GM21526 (cell line): ENCODE measurements at regions not wholly inside any gene's neighbourhood (a gene's known extent, or its start where the extent isn't known, plus 50 kb on each side); places are given as distances from the start of the nearest gene placed in this dataset.

ENCODE experiments used
- ATAC-seq: cut with Tn5 transposase; IDR thresholded peaks from one replicate; pipeline ENCODE4 v1.9.1; 2021; ENCODE audit warnings: moderate library complexity; ENCODE audit not compliant: unreplicated experiment, low FRiP score

- no peak for ATAC-seq
Measured at GRCh38 chr2:118705032-118705431, 142.4 kb downstream of the EN1 start.

- no peak for ATAC-seq
Measured at GRCh38 chr2:118699447-118700175, 147.8 kb downstream of the EN1 start.

- ATAC-seq, result no peak
Measured at GRCh38 chr2:118698564-118698963, 148.9 kb downstream of the EN1 start.

- no peak for ATAC-seq
Measured at GRCh38 chr2:118697781-118698180, 149.7 kb downstream of the EN1 start.

GRCh38 chr2:118696786-118697465 lies 150.5 kb downstream of the EN1 start:
- ATAC-seq, result no peak

- no peak for ATAC-seq
Measured at GRCh38 chr2:118693287-118693822, 154.1 kb downstream of the EN1 start.

GRCh38 chr2:118689874-118690273 lies 157.6 kb downstream of the EN1 start:
- ATAC-seq, result no peak

GRCh38 chr2:118689456-118689855 lies 158.0 kb downstream of the EN1 start:
- no peak for ATAC-seq

GRCh38 chr2:118689033-118689432 lies 158.4 kb downstream of the EN1 start:
- ATAC-seq, result no peak

GRCh38 chr2:118687698-118688097 lies 159.8 kb downstream of the EN1 start:
- ATAC-seq, result no peak

- ATAC-seq, result no peak
Measured at GRCh38 chr2:118687192-118687591, 160.3 kb downstream of the EN1 start.

- ATAC-seq, result no peak
Measured at GRCh38 chr2:118686346-118686745, 161.1 kb downstream of the EN1 start.

GRCh38 chr2:118683460-118683859 lies 164.0 kb downstream of the EN1 start:
- ATAC-seq, result no peak

GRCh38 chr2:118678985-118679384 lies 168.5 kb downstream of the EN1 start:
- no peak for ATAC-seq

GRCh38 chr2:118677546-118677945 lies 169.9 kb downstream of the EN1 start:
- no peak for ATAC-seq

GRCh38 chr2:118675531-118675930 lies 171.9 kb downstream of the EN1 start:
- no peak for ATAC-seq

GRCh38 chr2:118672571-118673158 lies 174.8 kb downstream of the EN1 start:
- ATAC-seq, result no peak

- no peak for ATAC-seq
Measured at GRCh38 chr2:118671701-118672454, 175.6 kb downstream of the EN1 start.

GRCh38 chr2:118670838-118671237 lies 176.6 kb downstream of the EN1 start:
- no peak for ATAC-seq

GRCh38 chr2:118670276-118670675 lies 177.2 kb downstream of the EN1 start:
- no peak for ATAC-seq

GRCh38 chr2:118669654-118670053 lies 177.8 kb downstream of the EN1 start:
- ATAC-seq, result no peak
